Upper lobe of right lung (tissue), 1 donor: ENCODE measurements at regions not wholly inside any gene's neighbourhood (a gene's known extent, or its start where the extent isn't known, plus 50 kb on each side); places are given as distances from the start of the nearest gene placed in this dataset.

Experiments used
- ATAC-seq: fragments of 200-7000 bp; cut with Tn5 transposase; one replicate; pipeline ENCODE4 v1.9.1; 2020; ENCODE audit warnings: mild to moderate bottlenecking, moderate library complexity
- DNase-seq: peaks from one replicate; pipeline ENCODE4 v3.0.0-alpha.2; 2020
- H3K27ac ChIP-seq: fragments of 200-600 bp; one replicate; pipeline ENCODE4 v1.8.0; 2022
- H3K27me3 ChIP-seq: fragments of 200-600 bp; one replicate; pipeline ENCODE4 v1.8.0; 2022; ENCODE audit warnings: mild to moderate bottlenecking
- H3K36me3 ChIP-seq: fragments of 200-600 bp; one replicate; pipeline ENCODE4 v1.8.0; 2022
- H3K4me1 ChIP-seq: fragments of 200-600 bp; one replicate; pipeline ENCODE4 v1.8.0; 2022
- H3K4me3 ChIP-seq: fragments of 200-600 bp; one replicate; pipeline ENCODE4 v1.8.0; 2022; ENCODE audit warnings: mild to moderate bottlenecking
- H3K9me3 ChIP-seq: fragments of 200-600 bp; one replicate; pipeline ENCODE4 v1.8.0; 2022
- intact Hi-C: fragments of 100-400 bp; cut with DNase I; formaldehyde crosslinking; loops from one replicate; pipeline ENCODE4 v1.11.0; 2022
- TF ChIP-seq, protein P1 (sequence below): fragments of 200-600 bp; IDR thresholded peaks from one replicate; pipeline ENCODE4 v1.8.0; 2022; ENCODE audit warnings: antibody characterized with exemption
- donor health status: DM: no; HTN: yes; CAD: no; lungs with severe emphysema.

DNA sequence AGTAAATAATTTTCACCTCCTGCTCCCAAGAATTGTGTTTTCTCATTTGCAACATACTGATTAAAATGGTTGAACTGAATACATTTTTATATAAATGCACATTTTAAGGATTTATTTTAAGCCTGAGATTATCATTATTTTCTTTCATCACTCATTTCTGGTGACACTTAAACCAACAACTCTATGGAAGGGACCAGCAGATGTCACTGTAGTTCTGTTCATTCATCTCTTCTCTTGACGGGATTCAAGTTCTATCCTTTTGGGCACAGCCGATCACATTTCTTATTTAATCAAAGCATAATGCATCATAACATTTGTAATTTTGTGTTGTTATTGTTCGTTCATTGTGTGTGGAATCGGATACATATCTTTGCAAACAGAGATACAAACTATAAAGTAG, 417.9 kb downstream of the HRH4 start:
- intact Hi-C loops = no loop called here
- DNase-seq (no peak), ATAC-seq (peak; percentile 60)
- no peaks in the 10 kb centered on the region for H3K9me3 ChIP-seq
- H3K4me1 ChIP-seq = no peaks in the 10 kb centered on the region
- TF ChIP-seq, protein P1, sequence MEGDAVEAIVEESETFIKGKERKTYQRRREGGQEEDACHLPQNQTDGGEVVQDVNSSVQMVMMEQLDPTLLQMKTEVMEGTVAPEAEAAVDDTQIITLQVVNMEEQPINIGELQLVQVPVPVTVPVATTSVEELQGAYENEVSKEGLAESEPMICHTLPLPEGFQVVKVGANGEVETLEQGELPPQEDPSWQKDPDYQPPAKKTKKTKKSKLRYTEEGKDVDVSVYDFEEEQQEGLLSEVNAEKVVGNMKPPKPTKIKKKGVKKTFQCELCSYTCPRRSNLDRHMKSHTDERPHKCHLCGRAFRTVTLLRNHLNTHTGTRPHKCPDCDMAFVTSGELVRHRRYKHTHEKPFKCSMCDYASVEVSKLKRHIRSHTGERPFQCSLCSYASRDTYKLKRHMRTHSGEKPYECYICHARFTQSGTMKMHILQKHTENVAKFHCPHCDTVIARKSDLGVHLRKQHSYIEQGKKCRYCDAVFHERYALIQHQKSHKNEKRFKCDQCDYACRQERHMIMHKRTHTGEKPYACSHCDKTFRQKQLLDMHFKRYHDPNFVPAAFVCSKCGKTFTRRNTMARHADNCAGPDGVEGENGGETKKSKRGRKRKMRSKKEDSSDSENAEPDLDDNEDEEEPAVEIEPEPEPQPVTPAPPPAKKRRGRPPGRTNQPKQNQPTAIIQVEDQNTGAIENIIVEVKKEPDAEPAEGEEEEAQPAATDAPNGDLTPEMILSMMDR = peak; percentile 61
- H3K4me3 ChIP-seq = no peak overlapping the region
- no peaks in the 10 kb centered on the region for H3K27me3 ChIP-seq
- H3K27ac ChIP-seq = no peak overlapping the region
- no peaks in the 10 kb centered on the region for H3K36me3 ChIP-seq

DNA sequence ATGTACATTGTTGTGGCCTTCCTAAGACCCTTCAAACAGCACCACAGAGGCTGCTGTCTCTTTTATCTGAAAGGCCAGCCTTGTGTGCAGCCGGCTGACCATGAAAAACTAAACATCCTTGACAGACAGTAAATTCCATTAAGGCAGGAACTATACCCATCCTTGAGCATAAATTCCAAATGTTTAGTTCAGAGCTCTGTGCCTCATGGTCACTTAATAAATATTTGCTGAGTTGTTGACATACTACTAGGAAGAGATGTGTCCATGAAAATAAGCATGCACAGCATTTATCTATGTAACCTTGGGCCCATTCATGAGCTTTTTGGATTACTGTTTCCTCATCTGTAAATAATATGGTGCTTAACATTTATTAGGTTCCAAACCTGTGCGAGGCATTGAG, 424.8 kb downstream of the HRH4 start:
- DNase-seq = no peak
- Histone ChIP-seq H3K9me3 (no peaks in the 10 kb centered on the region), H3K36me3 (no peaks in the 10 kb centered on the region), H3K4me3 (no peak overlapping the region), H3K27ac (no peak overlapping the region), H3K27me3 (peaks cover 3% of the 10 kb centered on the region), H3K4me1 (no peaks in the 10 kb centered on the region)
- intact Hi-C loops = no loop called here
- no peak for ATAC-seq
- TF ChIP-seq, protein P1 = no peak

DNA sequence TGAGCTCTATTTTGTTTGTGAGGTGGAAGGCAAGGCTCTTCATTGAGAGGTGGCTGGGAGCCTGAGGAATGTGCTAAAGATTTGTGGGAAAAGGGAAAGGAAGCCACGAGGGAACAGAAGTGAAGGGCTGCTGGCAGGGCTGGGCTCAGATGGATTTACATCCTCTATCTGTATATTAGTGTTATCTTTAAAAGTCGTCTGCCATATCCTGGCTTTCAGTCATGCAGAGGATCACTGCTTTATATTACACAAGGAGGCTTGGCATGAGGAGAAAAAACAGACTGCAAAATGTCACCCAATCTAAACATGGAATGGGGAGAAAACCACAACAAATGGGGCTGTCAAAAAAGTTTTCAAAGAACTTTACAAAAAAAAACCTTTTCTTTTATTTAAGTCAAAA, 434.4 kb downstream of the HRH4 start:
- intact Hi-C loops = no loop called here
- Histone ChIP-seq H3K36me3 (no peaks in the 10 kb centered on the region), H3K27me3 (no peaks in the 10 kb centered on the region), H3K27ac (no peak overlapping the region), H3K9me3 (no peaks in the 10 kb centered on the region), H3K4me1 (no peaks in the 10 kb centered on the region), H3K4me3 (no peak overlapping the region)
- ATAC-seq (no peak), DNase-seq (no peak)
- TF ChIP-seq, protein P1 = no peak

DNA sequence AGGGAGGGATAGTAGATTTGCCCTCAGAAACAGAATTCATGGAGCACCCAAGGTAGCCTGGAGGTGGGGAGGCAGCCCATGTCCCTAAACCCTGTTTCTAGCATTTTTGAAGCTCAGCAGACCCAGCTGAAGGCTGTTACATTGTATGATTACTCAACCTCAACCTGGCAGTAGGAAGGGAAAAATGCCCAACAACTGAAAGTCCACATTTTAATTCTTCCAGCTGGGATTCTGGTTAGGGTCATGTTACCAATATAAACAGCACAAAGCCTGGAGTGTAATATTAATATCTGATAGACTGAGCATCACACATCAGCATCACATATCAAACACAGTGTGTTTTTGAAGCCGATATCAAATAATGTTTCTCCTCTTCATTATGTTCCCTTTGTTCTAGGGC, 437.0 kb downstream of the HRH4 start:
- intact Hi-C loops = no loop called here
- DNase-seq = no peak
- no peaks in the 10 kb centered on the region for H3K9me3 ChIP-seq
- no peaks in the 10 kb centered on the region for H3K36me3 ChIP-seq
- ATAC-seq = no peak
- H3K4me1 ChIP-seq = no peaks in the 10 kb centered on the region
- H3K27ac ChIP-seq = no peak overlapping the region
- H3K4me3 ChIP-seq = no peak overlapping the region
- no peaks in the 10 kb centered on the region for H3K27me3 ChIP-seq
- TF ChIP-seq, protein P1 = no peak

DNA sequence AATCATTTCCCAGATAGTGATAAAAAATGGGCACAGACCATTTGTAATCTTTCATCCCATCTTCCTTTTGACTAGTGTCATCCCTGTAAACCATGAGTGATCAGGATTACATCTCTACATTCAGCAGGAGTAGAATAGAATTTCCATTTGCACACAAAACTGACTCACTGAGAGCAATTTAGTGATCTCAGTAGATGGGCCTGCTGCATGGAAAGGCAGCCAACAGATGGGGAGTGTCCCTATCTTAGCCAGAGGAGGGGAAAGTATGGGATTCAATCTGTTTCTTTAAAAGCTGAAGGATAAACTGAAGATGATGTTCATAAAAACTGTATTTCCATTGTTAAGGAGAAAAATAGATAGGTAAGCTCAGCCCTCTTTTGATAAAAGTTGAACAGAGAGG, 441.7 kb downstream of the ZNF521 start:
- H3K9me3 ChIP-seq = no peaks in the 10 kb centered on the region
- H3K27me3 ChIP-seq = no peaks in the 10 kb centered on the region
- DNase-seq (no peak), ATAC-seq (no peak)
- intact Hi-C loops = no loop called here
- H3K4me3 ChIP-seq = no peak overlapping the region
- TF ChIP-seq, protein P1 = no peak
- no peak overlapping the region for H3K27ac ChIP-seq
- no peaks in the 10 kb centered on the region for H3K36me3 ChIP-seq
- H3K4me1 ChIP-seq = no peaks in the 10 kb centered on the region

DNA sequence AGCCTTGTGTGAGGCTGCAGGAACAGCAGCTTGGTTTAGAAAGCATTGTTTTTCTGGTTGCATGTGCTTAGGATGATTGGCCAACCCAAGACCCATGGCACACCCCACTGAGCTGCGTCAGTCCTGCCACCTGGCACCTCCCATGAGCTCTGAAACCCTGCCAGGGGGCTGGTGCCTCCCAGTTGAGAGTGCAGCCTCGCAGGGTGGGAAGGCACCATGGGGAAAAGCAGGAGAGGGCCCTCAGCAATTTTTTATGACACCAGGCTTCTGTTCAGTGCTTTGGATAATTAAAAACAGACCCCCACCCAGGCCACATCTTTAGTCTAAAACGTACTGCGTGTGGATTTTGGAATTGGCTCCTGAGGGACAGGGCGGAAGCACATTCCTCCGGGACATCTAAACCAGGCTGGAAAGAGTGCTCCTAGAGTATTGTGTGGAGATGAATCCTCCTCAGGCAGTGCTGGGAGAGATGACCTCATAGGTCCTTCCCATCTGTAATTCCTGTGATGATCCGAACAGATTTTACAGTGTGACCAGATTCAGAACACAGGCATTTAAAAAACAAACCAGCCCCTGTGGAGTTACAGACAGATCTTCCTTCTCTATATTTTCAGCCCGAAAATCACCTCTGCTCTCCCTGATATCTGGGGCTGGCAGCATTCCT, 438.3 kb downstream of the ZNF521 start:
- Histone ChIP-seq H3K27ac (no peak overlapping the region), H3K4me3 (no peak overlapping the region), H3K36me3 (no peaks in the 10 kb centered on the region), H3K27me3 (no peaks in the 10 kb centered on the region), H3K4me1 (no peaks in the 10 kb centered on the region), H3K9me3 (no peaks in the 10 kb centered on the region)
- TF ChIP-seq, protein P1 = no peak
- DNase-seq (no peak), ATAC-seq (peak; percentile 9)
- intact Hi-C loops = no loop called here
